NCI-H1092 (cell line): ENCODE measurements at regions not wholly inside any gene's neighbourhood (a gene's known extent, or its start where the extent isn't known, plus 50 kb on each side); places are given as distances from the start of the nearest gene placed in this dataset.
A peak's percentile ranks its signal among the peaks of the same experiment; 100 is the strongest.

ENCODE experiments used
- DNase-seq: peaks from one replicate; lab custom pipeline; 2025; lab: John Stamatoyannopoulos, UW

DNA sequence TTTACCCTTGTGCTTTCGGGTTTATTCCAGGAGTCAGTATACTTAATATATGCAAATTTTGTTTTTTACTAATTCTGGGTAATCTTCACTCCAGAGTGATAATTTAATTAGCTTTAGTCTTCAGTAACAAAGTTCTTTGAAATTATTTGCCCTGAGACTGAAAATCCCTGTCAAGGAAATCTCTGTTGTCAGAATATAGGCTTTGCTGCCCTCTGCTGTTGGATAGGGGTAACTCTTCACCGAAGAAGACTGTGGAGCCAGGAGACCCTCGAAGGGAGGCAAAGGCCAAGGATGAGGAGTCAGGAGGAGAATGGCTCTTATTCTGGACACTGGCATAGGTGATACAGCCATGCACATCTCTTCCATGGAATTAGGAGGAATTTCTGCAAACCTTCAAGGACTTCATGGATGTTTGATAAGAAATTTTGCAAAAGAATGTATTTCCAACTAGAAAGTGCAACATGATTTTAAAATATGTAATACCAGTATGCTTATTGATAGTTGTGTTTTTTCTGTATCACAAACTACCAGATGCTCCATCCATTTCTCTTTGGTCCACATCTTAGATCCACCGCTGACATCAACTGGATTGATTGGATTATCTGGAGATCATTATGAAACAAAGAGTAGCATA is 182.3 kb downstream of the RDH14 start:
- peak; percentile 1 for DNase-seq

DNA sequence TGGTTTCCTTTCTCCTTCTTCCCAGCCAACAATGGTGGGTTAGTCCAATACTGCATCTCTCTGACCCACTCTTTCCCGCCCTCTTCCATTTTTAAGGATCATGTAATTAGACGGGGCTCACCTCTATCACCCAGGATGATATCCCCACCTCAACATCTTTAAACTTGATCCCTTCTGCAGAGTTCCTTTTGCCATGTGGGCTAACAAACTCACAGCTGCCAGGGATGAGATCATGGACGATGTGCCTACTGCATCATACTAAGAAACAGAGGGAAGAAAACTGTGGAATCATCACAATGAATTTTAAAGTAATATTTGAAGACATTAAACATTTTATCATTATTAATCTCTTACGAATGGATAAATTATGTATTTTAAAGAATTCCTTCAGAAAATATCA is 183.5 kb downstream of the RDH14 start:
- DNase-seq, result no peak

DNA sequence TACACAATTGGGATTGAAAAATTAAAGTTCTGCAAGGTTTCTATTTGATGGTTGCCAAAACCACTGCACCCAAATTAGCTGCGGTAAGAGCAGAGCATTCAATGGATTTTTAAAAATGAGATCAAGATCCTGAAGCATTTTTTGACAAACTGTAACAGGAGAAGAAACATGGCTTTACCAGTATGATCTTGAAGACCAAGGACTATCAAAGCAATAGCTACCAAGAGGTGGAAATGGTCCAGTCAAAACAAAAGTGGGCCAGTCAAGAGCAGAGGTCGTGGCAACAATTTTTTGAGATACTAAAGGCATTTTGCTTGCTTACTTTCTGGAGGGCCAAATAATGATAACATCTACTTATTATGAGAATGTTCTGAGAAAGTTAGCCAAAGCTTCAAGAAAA is 186.8 kb downstream of the RDH14 start:
- DNase-seq, result no peak

DNA sequence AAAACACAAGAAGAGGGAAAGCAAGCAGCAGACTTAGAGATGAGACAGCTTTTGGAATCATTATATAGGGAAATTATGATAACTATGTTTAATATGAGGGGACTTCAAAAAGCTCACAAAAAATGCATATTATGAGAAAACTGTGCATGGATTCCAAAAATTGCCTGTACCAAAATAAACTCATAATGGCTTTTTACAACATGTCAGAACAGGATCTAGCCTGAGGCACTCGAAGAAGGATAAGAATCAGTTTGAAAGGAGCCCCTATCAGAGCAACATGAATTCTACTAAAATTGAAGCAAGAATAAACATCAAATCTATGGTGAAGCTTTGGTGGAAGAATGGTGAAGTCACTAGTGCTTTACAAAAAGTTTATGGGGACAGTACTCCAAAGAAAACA is 187.4 kb downstream of the RDH14 start:
- DNase-seq, result no peak

DNA sequence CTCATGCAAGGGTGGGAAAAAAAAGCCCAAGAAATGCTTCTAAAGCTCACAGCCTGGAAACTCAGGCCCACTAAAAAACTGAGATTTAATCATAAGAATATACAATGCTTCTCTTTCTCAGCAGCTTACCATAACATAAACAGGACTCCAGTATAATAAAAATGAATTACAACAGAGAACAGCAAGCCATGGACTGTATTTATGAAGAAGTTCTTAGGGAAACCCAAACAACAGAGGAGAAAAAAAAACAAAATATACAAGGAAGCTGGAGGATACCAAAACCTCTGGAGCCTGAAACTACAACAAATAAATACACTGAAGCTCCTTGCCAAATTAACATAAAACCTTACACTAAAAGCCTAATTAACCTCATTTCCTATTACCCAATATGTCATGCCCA is 187.8 kb downstream of the RDH14 start:
- DNase-seq, result no peak

DNA sequence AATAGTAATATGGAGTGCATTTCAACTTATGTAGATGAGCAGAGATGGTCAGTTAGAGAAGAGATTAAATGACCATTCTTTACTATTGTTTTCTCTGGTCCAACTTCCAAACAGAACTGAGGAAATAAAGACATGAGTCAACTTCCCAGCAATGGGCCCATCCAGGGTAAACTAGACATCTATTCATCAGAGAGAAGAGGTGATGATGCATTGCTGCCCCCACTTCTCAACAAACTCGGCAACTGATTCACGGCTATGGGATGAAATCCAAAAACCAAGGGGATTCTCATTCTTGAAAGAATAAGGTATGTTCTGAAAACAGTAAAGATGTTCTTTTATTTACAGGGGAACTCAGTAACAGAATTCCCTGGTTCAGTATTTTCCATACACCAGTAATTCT is 190.7 kb downstream of the RDH14 start:
- no peak for DNase-seq

DNA sequence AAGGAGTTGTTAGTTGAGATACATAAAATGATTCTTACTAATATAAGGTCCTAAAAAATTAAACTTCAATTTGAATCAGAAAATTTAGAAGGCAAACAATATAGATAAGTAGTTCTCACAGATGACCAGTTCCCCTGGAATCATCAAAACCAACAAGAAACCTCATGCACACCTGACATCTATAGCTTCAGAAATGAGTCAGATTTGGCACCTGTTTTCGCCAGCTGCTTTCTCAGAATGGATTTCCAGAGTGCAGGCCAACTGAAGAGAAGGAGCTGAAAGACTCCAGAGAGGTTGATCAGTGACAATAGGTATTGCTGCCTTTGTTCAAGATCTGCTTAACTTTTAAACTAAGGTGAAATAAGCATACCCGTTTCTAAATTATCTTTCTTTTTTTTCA is 192.4 kb downstream of the RDH14 start:
- no peak for DNase-seq

DNA sequence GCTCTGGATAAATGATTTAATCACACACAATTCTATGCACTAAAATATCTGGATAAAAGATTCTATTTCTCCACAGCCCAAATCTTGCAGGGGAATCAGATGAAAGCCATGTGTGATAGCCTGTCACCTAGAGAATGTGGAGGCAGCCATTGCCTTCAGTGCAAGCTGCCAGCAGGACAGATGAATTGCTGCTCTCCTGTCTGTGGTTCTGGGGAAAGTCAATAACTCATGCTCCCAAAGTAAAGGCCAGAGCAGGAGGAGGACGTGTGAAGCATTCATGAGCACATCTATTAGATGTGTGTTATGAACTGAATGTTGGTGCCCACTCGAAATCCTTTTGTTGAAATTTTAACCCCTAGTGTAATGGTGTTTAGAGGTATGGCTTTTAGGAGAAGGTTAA is 195.1 kb downstream of the RDH14 start:
- no peak for DNase-seq

DNA sequence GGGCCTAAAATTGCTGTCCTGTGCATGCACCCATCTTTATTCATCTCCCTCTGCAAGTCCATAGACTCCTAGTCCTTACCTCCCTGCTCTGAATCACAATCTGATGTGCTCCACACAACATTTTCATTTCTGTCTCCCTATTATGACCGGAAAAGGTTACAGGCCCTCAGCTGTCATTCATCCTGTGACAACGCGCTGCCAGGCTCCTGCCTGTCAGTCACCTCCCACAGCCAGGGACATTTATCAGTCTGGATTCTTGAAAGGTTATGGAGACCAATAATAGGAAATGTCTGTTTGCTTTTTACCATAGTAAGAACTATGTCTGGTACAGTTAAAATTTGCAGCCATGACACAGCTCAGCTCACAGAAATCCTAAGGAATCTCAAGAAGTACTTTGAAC is 197.1 kb downstream of the RDH14 start:
- no peak for DNase-seq

DNA sequence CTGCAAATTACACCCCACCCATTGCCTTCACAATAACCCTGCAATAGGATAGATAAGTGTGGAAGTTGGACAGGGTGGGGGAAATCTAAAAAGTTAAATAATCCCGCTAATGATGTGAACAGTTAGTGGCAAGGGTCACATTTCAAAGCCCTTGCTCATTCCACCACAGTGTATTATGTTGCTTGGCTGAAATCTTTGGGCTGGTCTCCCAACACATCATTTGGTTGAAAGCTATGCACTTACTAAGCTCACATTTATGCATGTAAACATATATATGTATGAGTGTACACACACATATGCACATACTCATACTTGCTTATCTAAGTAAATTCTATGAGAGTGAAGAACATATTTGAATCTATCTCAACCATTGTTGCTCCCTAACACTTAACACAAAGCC is 197.8 kb downstream of the RDH14 start:
- DNase-seq, result no peak

DNA sequence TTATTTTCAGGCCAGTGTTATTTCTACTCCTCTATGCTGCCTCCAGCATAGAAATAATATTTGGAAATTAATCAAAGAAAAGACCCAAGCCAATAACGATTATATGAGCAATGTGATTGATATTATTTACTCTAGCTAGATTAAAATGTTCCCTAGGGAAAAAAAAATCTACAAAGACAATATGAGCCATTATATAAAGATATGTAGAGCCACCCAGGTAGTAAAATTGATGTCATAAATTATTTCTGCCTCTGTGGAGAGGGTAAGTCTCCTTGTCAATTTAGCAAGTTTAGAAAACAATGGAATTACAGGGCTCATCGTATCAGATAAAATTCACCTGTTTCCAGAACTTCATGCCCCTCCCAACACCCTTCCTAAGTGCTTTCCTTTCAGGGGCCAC is 202.9 kb downstream of the RDH14 start:
- no peak for DNase-seq

DNA sequence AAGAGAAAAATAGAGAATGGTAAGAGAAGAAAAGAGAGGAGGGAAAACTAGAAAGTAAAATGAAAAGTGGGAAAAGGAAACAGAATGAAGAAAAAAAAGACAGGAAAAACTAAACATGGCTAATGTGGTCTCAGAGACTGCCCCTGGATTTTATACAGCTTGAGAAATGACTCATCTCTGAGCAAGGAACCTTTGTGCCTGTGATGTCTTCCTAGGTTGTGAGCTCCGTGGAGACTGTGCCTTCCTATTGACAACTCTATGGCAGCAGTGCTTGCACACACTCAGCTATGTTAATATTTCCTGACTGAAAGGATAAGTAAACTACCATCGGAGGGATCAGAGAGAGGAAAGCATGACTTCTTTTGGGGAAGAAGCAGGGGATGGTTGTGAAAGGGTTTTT is 203.8 kb downstream of the RDH14 start:
- DNase-seq, result no peak

DNA sequence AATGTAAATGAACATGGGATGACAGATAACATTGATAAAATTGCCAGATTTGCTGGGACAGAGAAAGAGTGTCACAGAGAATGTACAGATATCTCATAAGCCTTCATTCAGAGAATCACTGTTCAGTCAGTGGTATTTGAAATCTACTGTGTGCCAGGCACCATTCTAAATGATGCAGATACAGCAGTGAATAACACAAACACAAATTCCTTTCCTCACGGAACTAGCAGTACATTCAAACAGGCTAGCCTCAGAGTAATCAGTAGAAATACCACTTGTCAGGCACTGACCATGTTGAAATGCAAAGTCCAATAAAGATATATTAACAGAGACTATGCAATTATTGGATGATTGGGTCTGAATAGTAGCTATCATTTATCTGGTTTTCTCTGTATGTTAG is 211.0 kb downstream of the RDH14 start:
- no peak for DNase-seq

DNA sequence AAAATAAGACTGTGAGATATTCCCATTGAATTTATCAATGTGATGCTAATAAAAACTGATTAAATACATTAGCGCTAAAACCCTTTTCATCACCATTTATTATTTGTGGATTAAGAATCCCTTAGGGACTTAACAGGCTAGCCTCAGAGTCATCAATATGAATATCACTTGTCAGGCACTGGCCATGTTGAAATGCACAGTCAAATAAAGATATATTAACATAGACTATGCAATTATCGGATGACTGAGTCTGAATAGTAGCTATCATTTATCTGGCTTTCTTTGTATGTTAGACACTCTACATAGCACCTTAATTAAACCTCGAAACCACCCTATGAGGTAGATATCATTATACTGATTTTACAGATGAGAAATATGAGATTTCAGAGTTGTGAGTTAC is 213.6 kb downstream of the RDH14 start:
- no peak for DNase-seq

DNA sequence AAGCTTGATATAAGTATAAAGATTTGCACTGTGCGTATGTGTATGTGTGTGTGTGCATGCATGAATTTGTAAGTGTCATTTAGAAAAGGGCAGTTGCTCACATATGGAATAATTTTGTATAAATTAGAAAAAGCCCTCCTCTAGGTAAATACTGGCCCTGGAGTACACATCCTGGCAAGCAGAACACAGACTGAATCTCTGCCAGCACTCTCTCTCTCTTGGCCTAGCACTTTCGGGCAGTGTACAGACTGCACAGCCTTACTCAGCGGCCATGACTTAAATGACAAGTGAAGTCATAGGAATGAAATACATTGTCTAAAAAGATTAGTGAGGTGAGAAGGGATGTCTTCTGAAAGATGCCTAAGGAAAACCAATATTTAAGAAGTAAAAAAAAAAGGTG is 214.1 kb downstream of the RDH14 start:
- peak; percentile 29 for DNase-seq

DNA sequence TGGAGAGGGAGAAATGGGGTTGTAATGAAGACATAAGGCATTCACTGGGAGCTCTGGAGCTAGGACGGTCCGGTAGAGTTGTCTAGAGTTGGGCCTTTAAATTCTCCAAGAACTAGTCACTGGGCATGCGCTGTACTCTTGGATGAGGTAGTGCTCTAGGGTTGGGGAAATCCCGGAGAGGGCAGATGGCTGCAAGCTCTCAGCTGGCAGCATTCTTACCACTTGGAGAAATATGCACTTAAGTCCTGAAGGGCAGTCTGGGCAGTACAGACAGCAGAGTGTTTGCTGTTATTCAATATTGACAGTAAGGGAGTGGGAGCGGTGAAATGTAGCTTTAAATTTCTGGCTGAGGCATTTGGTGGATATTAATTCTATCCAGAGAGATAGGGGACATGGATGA is 214.6 kb downstream of the RDH14 start:
- DNase-seq, result peak; percentile 34

DNA sequence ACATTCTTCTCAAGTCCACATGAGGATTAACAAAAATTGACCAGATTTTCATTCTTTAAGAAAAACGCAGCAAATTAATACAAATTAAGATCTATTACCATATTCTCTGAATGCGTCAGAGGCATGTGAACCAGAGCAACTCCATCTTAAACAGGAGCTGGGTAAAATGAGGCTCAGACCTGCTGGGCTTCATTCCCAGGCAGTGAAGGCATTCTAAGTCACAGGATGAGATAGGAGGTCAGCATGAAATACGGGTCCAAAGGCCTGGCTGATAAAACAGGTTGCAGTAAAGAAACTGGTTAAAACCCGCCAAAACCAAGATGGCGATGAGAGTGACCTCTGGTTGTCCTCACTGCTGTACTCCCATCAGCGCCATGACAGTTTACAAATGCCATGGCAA is 217.6 kb downstream of the RDH14 start:
- no peak for DNase-seq

DNA sequence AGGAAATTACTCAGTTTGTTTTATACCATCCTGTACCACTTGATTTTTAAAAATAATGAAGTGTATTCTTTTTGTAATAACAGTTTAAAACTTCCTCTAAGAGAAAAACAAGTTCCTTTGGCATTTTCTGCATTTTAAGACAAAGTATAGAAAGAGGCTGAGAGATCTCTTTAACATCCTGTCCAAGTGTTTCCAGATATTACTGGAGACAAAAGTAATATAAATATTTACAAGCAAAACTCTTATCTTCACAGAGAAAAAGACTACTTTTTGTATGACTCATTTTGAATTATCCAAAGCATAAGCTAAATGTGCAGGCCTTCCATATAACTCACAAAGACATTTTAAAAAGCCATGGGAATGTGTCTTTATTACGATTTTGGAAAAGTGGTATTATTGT is 221.1 kb downstream of the RDH14 start:
- DNase-seq, result no peak

DNA sequence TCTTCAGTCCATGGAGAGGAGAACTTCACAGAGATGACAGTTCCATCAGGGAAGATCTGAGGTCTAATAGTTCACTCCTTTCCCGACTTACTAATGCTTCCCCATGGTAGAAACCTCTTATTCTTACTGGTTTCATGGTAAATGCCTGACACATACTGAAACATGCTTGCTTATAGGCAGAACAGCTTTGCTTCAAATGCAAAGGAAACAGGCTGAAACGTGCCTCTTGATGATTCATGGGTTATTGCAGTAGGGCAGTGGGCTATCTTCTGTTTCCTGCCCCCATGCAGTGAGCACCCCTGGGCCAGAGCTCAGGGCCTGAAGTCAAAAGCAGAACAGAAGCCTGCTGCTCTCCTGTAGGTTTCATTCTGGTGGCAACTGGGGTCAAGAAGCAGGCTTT is 223.5 kb downstream of the RDH14 start:
- DNase-seq, result no peak

DNA sequence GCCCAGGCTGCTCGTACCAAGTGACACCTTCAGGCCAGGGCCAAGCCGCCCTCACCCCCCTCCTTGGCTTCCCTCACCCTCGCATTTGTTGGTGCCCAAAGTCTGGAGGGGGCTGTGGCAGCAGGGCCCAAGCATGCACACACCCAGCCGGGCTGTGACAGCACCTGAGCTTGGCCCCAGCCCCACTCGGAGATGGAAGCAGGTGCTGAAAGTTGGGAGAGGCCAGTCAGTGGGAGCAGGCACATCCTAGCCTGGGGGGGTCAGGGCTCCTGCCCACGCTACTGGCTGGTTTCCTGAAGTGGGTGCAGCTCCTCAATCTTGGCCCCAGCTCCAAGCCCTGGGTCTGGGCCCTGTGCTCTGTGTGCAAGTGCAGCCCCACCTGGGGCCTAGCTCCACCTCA is 228.0 kb downstream of the RDH14 start:
- DNase-seq, result no peak

DNA sequence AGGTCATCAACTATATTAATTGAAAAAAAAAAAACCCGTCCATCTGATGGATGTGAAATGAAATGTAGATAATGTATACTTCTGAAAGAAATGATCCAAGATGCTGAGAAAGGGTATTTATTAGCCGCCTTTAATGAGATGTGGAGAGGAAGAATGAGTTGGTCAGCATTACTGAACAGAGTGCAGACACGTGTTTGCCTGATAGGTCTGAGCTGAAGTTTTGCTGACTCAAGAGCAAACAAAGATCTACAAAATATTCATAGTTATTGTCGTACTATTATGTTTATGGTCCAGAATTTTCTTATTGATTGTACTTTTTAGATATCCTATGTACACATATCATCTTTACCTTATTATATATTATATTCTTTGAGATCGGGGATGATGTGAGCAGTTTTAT is 235.3 kb downstream of the RDH14 start:
- DNase-seq, result no peak

DNA sequence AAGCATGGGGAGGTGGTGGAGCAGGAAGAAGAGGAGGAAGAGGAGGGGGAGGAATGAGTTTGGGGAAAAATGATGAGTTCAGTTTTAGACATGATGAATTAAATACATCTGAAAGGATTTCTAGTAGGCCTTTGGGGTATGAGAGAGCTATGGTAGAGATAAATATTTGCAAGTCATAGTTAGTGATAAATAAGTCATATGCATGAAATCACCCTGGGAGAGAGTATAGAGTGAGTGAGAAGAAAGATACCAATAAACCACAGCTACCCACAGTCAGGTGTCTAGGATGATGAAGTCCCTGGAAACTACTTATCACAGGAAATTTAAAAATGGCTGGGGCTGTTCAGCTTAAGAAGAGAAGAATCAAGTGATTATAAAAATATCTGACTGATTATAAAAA is 240.5 kb downstream of the RDH14 start:
- no peak for DNase-seq

DNA sequence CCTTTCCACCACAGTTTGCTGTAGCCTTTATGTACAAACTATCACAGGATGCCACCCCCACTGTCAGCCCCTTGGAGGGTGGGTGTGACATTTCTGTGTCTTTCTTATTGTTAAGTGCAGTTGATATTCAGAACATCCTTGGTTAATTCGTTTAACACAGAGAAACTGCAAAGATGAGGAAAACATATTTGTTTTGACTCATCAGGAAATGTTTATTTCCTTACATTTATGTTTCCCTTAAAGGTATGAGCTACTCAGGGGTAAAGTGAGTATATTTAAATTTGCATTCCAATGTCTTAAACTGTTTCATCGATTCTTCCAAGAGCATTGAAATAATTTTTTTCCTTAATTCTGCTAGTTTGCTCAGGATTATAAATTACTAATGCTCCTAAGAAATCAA is 243.4 kb downstream of the RDH14 start:
- no peak for DNase-seq

DNA sequence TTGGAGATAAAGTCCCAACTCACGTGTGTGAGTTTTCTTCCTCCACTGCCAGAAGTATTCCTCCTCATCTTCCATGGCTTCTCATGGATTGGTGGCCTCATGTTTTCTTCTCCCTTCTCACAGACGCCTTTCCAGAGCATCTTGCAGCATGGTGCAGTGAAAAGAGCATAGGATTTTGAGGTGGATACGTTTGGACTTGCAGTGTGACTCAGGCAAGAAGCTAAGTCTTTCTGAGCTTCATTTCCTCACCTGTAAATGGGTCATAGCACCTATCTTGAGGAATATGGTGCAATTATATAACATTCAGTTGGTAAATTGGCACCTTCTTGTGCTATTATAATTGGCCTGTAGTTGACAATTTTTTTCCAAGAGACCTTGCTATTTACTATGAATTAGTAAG is 247.6 kb downstream of the RDH14 start:
- DNase-seq, result no peak
